Karpas-422 (cell line): ENCODE measurements at regions not wholly inside any gene's neighbourhood (a gene's known extent, or its start where the extent isn't known, plus 50 kb on each side); places are given as distances from the start of the nearest gene placed in this dataset.
"Not testable (repeated sequence)": the region's sequence is repeated elsewhere in the genome, so short reads cannot be mapped to it uniquely, and the experiment has no call there.

Experiments
- DNase-seq: peaks from one replicate; pipeline ENCODE4 v3.0.0-alpha.2; 2015
- H2AFZ ChIP-seq: fragments of 200-600 bp; sonication (generic); 2 replicates; pipeline ENCODE4 v1.6.1; 2014; ENCODE audit warnings: antibody characterized with exemption, low read length, mixed read lengths
- H3K27ac ChIP-seq: fragments of 200-600 bp; sonication (generic); 2 replicates; pipeline ENCODE4 v1.5.1; 2014; ENCODE audit warnings: mild to moderate bottlenecking, low read length, moderate library complexity
- H3K27me3 ChIP-seq: fragments of 200-600 bp; sonication (generic); 2 replicates; pipeline ENCODE4 v1.6.1; 2014; ENCODE audit warnings: low read length, mixed read lengths
- H3K36me3 ChIP-seq: fragments of 200-600 bp; sonication (generic); 2 replicates; pipeline ENCODE4 v1.6.1; 2014; ENCODE audit warnings: low read length, mixed read lengths; ENCODE audit not compliant: insufficient read depth
- H3K4me1 ChIP-seq: fragments of 200-600 bp; sonication (generic); 2 replicates; pipeline ENCODE4 v1.6.1; 2014; ENCODE audit warnings: mild to moderate bottlenecking, low read length, mixed read lengths
- H3K4me2 ChIP-seq: fragments of 200-600 bp; sonication (generic); 2 replicates; pipeline ENCODE4 v1.6.1; 2014; ENCODE audit warnings: low read length, low read depth, mild to moderate bottlenecking; ENCODE audit not compliant: poor library complexity, severe bottlenecking
- H3K4me3 ChIP-seq: fragments of 200-600 bp; sonication (generic); 2 replicates; pipeline ENCODE4 v1.5.1; 2014; ENCODE audit warnings: mild to moderate bottlenecking, antibody characterized with exemption, low read length, mixed read lengths
- H3K79me2 ChIP-seq: fragments of 200-600 bp; sonication (generic); 2 replicates; pipeline ENCODE4 v1.6.1; 2014; ENCODE audit warnings: mild to moderate bottlenecking, low read length, mixed read lengths
- H3K9ac ChIP-seq: fragments of 200-600 bp; sonication (generic); 2 replicates; pipeline ENCODE4 v1.6.0; 2014; ENCODE audit warnings: low read length
- H3K9me2 ChIP-seq: fragments of 200-600 bp; sonication (generic), shearing (Covaris generic); replicated peaks from 2 replicates; pipeline ENCODE4 v1.6.0; 2014; ENCODE audit warnings: mild to moderate bottlenecking, low read length, moderate library complexity; ENCODE audit not compliant: insufficient read depth
- H3K9me3 ChIP-seq: fragments of 300-700, 200-600 bp; sonication (generic); 2 replicates; pipeline ENCODE4 v1.6.1; 2014; ENCODE audit warnings: low read length, mixed read lengths
- H4K20me1 ChIP-seq: fragments of 200-600 bp; sonication (generic); 2 replicates; pipeline ENCODE4 v1.6.1; 2014; ENCODE audit warnings: mild to moderate bottlenecking, antibody characterized with exemption, low read length, low read depth; ENCODE audit not compliant: insufficient read depth

DNA sequence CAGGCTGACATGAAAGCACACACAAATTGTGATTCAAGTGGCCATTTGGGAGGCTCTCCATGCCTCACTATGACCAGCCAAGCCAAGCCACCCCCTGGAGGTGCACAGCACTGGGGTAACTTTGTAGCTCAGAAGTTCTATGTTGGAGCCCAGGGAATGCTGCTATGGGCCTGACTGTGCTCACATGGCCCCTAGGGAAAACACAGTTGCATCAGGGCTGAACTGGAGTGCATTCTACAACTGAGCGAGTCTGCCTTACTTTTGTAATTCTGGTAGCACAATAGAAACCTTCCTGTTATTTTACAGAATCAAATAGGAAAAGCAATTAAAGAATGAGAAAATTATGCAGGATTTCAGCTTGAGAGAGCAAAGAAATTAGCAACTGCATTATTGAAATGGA is 455.5 kb upstream of the TRPC7 start:
- no peaks in the 10 kb centered on the region for H3K9me2 ChIP-seq
- no peaks in the 10 kb centered on the region for H3K4me1 ChIP-seq
- no peaks in the 10 kb centered on the region for H3K36me3 ChIP-seq
- H3K27ac ChIP-seq = no peak overlapping the region
- no peaks in the 10 kb centered on the region for H4K20me1 ChIP-seq
- no peaks in the 10 kb centered on the region for H3K27me3 ChIP-seq
- DNase-seq = no peak
- H3K4me3 ChIP-seq = no peak overlapping the region
- H3K4me2 ChIP-seq = no peak overlapping the region
- no peaks in the 10 kb centered on the region for H3K9me3 ChIP-seq
- H2AFZ ChIP-seq = no peak overlapping the region
- H3K9ac ChIP-seq = no peak overlapping the region
- no peaks in the 10 kb centered on the region for H3K79me2 ChIP-seq

- Histone ChIP-seq H3K4me3 (no peak overlapping the region), H3K36me3 (no peaks in the 10 kb centered on the region), H3K79me2 (no peaks in the 10 kb centered on the region), H3K9me3 (no peaks in the 10 kb centered on the region), H4K20me1 (no peaks in the 10 kb centered on the region), H3K9me2 (no peaks in the 10 kb centered on the region), H3K27me3 (no peaks in the 10 kb centered on the region), H3K27ac (no peak overlapping the region), H3K4me2 (no peak overlapping the region), H3K4me1 (no peaks in the 10 kb centered on the region), H3K9ac (no peak overlapping the region), H2AFZ (no peak overlapping the region)
- DNase-seq = no peak
These were observed 454.4 kb upstream of the TRPC7 start for GRCh38 chr5:136819526-136820302.

DNA sequence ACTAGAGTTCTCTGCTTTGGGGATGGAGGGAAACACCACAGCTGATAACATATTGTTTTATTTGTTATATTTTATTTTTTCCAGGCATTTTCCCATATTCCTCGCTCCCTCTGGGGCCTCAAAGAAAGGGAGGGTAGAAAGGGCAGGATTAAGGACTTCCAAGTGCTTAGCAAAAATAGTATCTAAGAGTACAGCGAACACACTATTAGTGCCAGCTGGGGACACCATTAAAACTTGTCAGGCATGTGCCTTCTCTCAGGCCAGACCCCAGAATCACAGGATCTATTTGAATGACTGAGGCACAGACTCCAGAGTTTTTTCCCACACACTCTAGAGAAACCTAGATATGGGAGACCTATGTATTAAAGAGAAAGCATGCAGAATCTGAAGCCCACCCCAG is 451.0 kb upstream of the TRPC7 start:
- H2AFZ ChIP-seq = no peak overlapping the region
- H3K36me3 ChIP-seq = no peaks in the 10 kb centered on the region
- H4K20me1 ChIP-seq = no peaks in the 10 kb centered on the region
- no peak overlapping the region for H3K27ac ChIP-seq
- no peak overlapping the region for H3K4me2 ChIP-seq
- no peaks in the 10 kb centered on the region for H3K4me1 ChIP-seq
- no peaks in the 10 kb centered on the region for H3K27me3 ChIP-seq
- no peaks in the 10 kb centered on the region for H3K9me3 ChIP-seq
- no peak overlapping the region for H3K9ac ChIP-seq
- no peaks in the 10 kb centered on the region for H3K79me2 ChIP-seq
- DNase-seq = no peak
- H3K4me3 ChIP-seq = no peak overlapping the region
- H3K9me2 ChIP-seq = no peaks in the 10 kb centered on the region

GRCh38 chr5:136814619-136815378 is 449.5 kb upstream of the TRPC7 start:
- Histone ChIP-seq H3K9me2 (no peaks in the 10 kb centered on the region), H3K4me2 (no peak overlapping the region), H3K36me3 (no peaks in the 10 kb centered on the region), H2AFZ (no peak overlapping the region), H3K79me2 (no peaks in the 10 kb centered on the region), H3K9ac (no peak overlapping the region), H3K27me3 (no peaks in the 10 kb centered on the region), H3K9me3 (no peaks in the 10 kb centered on the region), H3K4me3 (no peak overlapping the region), H3K27ac (no peak overlapping the region), H4K20me1 (no peaks in the 10 kb centered on the region), H3K4me1 (no peaks in the 10 kb centered on the region)
- no peak for DNase-seq

DNA sequence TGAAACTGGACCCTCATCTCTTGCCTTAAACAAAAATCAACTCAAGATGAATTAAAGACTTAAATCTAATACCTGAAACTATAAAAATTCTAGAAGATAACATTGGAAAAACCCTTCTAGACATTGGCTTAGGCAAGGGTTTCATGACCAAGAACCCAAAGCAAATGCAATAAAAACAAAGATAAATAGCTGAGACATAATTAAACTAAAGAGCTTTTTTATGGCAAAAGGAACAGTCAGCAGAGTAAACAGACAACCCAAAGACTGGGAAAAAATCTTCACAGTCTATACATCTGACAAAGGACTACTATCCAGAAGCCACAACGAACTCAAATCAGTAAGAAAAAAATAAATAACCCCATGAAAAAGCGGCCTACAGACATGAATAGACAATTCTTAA is 446.9 kb upstream of the TRPC7 start:
- not testable (repeated sequence) for H3K4me1 ChIP-seq, H3K4me2 ChIP-seq, H4K20me1 ChIP-seq, H3K9ac ChIP-seq, H3K27ac ChIP-seq, H3K4me3 ChIP-seq, H3K9me2 ChIP-seq, H2AFZ ChIP-seq, H3K27me3 ChIP-seq, H3K9me3 ChIP-seq, H3K36me3 ChIP-seq, H3K79me2 ChIP-seq, DNase-seq

DNA sequence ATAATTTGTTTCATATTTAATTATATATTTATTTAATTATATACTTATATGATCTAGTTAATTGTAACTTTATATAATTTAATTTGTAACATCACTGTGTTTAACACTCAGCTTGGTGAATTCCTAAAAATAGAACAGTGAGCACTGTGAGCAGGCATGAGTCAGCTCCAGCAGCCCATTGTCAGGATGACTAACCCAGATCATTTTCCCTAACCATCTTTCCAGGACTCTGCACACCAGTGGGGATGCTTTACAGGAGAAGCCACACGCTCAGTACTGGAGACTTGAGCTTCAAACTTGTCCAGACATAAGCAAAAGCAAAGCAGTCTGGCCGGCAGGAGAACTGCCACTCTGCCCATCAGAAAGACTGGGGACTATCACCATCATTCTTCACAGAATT is 446.2 kb upstream of the TRPC7 start:
- Histone ChIP-seq H3K4me1 (no peaks in the 10 kb centered on the region), H3K36me3 (no peaks in the 10 kb centered on the region), H3K4me3 (no peak overlapping the region), H3K79me2 (no peaks in the 10 kb centered on the region), H3K9ac (no peak overlapping the region), H2AFZ (no peak overlapping the region), H3K27ac (no peak overlapping the region), H3K27me3 (no peaks in the 10 kb centered on the region), H3K4me2 (no peak overlapping the region), H3K9me3 (no peaks in the 10 kb centered on the region), H3K9me2 (no peaks in the 10 kb centered on the region), H4K20me1 (no peaks in the 10 kb centered on the region)
- no peak for DNase-seq

- Histone ChIP-seq H3K79me2 (no peaks in the 10 kb centered on the region), H3K27ac (no peak overlapping the region), H3K36me3 (no peaks in the 10 kb centered on the region), H3K9me3 (no peaks in the 10 kb centered on the region), H2AFZ (no peak overlapping the region), H3K4me2 (no peak overlapping the region), H3K9ac (no peak overlapping the region), H3K9me2 (no peaks in the 10 kb centered on the region), H4K20me1 (no peaks in the 10 kb centered on the region), H3K4me3 (no peak overlapping the region), H3K27me3 (no peaks in the 10 kb centered on the region), H3K4me1 (no peaks in the 10 kb centered on the region)
- DNase-seq = no peak
These were observed 445.7 kb upstream of the TRPC7 start for GRCh38 chr5:136811086-136811485.

DNA sequence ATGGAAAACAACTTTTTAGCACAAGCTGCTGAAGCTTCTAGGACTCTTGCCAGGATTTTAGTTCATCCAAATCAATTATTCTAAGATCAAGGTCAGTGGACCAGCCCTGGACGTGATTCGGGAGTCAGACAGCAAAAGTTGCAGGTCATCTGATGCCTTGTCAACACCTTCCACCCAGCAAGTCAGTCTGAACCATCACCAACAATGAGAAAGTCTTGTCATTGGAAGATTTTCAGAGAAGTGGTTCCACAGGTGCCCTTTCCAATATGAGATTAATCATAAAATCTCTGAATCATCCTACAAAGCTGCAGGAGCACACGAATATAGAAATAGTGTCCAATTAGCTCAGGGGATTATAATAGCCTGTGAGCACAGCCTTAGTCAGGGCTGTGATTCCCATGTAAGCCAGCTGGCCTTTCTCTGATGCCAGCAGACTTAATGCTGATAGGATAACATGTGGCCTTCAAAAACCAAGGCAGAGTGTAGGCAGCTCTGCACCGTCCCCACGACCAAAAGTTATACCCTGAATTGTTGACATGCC is 445.0 kb upstream of the TRPC7 start:
- H3K36me3 ChIP-seq = no peaks in the 10 kb centered on the region
- no peaks in the 10 kb centered on the region for H3K79me2 ChIP-seq
- no peaks in the 10 kb centered on the region for H3K27me3 ChIP-seq
- H3K4me1 ChIP-seq = no peaks in the 10 kb centered on the region
- no peak overlapping the region for H3K4me2 ChIP-seq
- no peak overlapping the region for H3K4me3 ChIP-seq
- H3K9ac ChIP-seq = no peak overlapping the region
- H3K27ac ChIP-seq = no peak overlapping the region
- H3K9me2 ChIP-seq = no peaks in the 10 kb centered on the region
- DNase-seq = no peak
- no peaks in the 10 kb centered on the region for H4K20me1 ChIP-seq
- H3K9me3 ChIP-seq = no peaks in the 10 kb centered on the region
- no peak overlapping the region for H2AFZ ChIP-seq
